Suppressor macrophage treated with lipopolysaccharide for 1 hour (primary cell): ENCODE measurements at regions not wholly inside any gene's neighbourhood (a gene's known extent, or its start where the extent isn't known, plus 50 kb on each side); places are given as distances from the start of the nearest gene placed in this dataset.

Experiments
- DNase-seq, 3 donors: peaks; one replicate each; pipeline ENCODE4 v3.0.0-alpha.2; 2020 to 2022

GRCh38 chr2:19131871-19132270, 226.6 kb downstream of the OSR1 start:
- no peak for DNase-seq

GRCh38 chr2:19128148-19128547, 230.3 kb downstream of the OSR1 start:
- DNase-seq, result no peak

- DNase-seq, result no peak
Observed at GRCh38 chr2:19127616-19128015, 230.8 kb downstream of the OSR1 start.

DNA sequence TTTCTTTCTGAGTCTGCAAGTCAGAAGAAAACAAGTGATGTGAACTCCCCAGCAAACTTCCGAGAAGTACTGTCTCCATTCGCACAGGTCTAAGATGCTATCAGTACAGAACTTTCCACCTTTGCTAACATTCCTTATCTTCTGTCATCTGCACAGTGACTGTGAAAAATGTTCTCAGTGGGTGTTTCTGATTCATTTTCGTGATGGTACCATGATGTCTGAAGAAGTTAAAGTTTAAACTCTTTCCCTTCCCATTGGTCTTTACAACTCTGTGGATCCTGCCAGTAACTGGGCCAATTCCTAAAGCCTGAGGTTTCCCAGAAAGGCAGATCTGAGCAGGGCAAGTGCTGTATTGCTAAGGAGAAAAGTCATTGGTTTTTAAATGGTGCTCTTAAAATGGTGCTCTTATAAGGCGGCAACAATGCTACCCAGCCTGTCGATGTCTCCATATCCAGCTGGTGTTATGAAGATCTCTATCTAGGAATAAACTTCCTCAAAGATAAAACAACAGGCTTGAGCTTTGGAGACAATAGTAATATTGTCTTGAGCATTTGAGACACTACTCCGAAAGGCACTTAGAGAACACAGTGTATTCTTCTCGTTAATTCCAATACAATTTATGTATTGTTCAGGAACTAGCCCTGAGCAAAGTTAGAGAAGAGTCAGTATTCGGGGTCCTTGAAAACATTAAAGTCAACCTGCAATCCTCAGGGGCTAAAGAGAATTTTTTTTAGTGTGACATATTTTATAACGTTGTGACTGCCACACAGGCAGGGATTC, 232.3 kb downstream of the OSR1 start:
- no peak for DNase-seq

DNA sequence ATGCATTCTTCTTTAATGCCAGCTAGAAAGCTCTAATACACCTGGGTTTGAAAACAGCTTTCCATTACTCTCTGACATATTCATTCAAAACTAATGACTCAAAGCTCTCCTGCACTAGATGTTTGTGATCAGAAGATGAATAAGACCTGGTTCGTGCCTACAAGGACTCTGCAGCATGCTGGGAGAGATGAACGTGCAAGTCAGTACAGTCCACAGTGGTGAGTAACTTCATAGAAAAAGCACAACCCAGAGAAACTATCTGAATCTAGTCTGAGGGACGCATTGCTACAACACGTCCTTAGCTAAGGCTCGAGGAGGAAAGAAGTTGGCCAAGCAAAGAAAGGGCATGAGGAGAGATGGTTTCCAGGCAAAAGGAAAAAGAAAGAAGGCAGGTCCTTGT, 234.3 kb downstream of the OSR1 start:
- no peak for DNase-seq

DNA sequence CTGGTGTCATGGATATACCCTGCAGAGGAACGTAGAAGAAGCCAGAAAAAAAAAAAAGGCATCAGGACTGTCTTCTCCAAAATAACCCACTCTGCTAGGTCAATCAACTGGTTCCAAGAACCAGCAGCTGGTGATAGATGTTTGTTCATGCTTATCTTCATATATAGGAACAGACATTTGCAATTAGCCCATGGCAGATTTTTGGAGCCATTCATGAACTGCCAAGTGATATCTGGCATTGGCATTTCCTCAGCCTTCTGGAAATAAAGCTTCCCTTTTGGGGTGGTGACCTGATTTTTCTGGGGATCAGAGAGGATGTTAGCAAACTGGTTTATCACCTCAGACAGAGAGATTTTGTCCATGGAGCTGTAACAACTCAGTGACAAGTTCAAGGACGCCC, 234.9 kb downstream of the OSR1 start:
- no peak for DNase-seq

- no peak for DNase-seq
Observed at GRCh38 chr2:19122220-19122619, 236.2 kb downstream of the OSR1 start.

- no peak for DNase-seq
Observed at GRCh38 chr2:19120941-19121750, 237.3 kb downstream of the OSR1 start.

DNA sequence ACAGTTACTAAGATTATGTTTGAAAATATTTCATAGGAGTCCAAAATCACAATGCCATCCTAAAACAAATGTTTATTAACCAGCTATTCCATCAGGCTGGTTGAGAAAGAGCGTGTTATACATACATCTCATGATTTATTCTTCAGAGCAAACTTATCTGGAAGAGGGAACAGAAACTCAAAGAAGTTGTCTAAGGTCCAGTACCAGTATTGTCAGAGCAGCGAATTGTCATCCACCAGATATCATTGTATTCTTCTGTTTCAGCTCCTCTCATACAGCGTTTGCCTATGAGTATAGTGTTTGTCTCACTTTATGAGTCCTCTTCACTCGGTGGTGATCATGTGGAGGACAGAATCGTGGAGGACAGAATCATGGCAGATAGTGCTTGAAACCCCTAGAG, 238.2 kb downstream of the OSR1 start:
- DNase-seq, result no peak

GRCh38 chr2:19119326-19120001, 239.0 kb downstream of the OSR1 start:
- no peak for DNase-seq

DNA sequence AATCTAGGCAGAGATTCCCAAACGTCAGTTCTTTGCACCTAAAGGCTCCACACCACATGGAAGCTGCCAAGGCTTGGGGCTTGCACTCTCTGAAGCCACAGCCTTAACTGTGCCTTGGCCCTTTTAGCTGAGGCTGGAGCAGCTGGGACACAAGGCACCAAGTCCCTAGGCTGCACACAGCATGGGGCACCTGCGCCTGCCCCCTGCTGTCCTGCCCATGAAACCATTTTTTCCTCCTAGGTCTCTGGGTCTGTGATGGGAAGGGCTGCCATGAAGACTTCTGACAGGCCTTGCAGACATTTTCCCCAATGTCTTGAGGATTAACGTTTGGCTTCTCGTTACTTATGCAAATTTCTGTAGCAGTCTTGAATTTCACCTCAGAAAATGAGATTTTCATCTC, 241.5 kb downstream of the OSR1 start:
- DNase-seq, result no peak

DNA sequence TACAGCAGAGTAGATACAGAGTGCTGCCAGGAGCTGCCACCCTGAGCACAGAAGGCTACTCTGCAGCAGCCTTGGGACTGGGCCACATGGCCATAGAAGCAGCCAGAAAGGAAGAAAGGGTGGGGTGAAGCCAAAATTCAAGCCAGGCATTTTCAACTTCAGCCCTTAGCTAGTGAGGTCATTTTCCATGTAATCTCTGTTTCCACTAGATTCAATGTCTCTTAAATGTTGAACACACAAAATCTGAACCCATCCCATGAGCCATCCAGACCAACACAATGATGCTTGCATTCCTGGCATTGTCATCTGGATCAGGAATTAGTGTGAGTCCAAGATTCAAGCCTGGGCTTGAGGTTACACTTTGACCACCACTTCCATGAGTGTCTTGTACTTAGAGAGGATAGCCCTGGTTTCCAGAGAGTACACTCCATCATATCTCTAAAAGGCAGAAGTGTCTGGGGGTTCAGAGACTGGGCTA, 243.6 kb downstream of the OSR1 start:
- DNase-seq, result no peak

GRCh38 chr2:19114126-19114525, 244.3 kb downstream of the OSR1 start:
- DNase-seq, result no peak

DNA sequence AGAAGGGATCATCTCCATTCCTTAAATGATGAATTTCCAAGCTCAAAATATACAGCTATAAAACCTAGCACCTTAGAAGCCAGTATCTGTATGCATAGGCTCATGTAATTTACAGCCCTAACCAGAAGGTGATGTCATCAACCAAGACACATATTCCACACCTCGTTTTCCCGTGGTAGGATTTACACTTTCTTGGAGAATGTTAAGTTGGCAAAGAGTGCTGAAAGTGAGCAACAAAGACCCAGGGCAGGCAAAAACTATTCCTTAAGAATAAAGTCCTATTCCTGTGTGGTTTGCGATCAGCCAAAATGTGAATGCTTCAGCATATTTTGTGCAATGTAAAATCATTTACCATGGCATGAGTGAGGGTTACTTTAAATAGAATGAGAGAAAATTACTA, 247.1 kb downstream of the OSR1 start:
- DNase-seq, result no peak

DNA sequence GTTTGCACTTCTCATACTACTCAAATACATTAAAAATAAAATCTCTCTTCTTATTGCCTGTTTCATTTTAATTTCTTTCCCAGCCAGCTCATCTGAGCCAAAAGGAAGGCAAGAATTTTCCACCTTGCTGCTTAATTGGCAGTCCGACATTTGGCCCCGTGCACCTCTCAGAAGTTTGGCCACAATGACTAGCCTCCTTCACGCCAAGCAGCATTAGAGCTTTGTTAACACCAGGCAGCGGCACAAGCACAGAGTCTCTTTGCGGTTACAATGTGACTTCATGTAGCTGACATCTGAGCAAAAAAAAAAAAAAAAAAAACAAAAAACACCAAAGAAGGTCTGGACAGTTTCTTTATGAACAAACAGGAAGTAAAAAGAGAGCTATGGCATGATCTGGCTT, 248.9 kb downstream of the OSR1 start:
- DNase-seq, result no peak

- no peak for DNase-seq
Observed at GRCh38 chr2:19106376-19106775, 252.0 kb downstream of the OSR1 start.

DNA sequence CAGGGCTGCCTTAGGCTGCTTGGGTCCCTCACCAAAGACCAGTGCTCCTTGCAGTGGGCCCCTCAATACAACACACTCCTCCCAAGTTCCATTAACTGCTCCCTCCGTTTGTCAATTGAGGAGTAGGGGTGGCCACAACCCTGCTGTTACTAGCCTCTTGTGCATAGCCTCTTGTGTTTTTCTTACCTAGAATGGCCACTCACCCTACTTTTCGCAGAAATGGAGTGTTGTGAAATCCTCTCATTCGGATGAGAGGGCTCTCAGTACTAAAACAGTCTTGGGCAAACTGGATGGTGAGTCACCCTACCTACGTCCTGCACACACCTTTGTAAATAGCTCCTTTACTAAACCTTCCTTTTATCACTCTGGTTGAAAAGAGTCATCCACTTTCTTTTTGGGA, 253.9 kb downstream of the OSR1 start:
- DNase-seq, result no peak

DNA sequence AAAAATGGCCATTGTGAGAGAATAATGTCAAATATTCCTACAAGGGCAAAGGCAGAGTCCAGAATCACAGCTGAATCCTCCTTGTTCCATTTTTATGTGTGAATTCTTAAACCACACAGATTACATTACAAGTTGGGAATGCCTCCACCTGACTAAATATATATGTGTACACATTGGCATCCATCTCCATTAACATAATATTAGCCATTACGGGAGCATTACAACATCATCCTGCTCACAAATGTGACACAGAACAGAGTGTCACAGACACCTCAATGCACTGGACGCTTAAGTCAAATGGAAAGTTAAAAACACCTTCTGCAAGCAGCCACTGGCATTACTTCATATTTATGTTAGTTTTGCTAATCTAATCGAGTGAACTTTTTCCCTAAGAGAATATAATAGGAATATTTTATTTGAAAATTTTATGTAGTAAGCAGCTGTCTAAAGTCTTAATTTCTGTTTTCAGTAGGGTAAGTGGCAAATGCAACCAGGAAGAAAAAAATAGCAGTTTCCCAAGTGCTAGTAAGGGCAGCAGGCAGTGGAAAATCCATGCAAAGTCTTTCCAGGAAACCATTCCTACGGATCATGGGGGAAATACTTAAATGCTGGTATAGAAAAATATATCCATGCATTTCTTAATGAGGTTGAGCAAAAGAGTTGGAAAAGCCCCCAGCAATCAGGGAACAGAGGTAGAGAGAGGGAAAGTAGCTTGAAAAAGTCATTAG, 255.6 kb downstream of the OSR1 start:
- no peak for DNase-seq

DNA sequence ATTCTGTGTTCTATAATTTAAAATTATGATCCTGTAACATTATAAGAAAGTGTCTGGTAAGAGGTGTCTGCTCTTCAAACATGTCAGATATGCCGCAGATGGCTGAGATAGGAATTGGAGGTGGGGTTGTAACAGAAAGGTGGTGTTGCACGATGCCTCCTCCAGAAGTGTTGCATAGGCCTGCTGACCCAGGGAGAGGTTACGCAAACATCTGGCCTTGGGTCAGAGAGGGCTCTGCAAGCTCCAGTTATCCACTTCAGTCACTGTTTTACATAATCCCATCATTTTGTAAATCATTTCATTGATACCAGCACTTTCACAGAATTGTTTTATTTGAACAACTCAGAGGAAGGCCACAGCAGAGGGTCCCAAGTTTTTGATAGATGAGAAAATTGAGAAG, 256.5 kb downstream of the OSR1 start:
- no peak for DNase-seq

DNA sequence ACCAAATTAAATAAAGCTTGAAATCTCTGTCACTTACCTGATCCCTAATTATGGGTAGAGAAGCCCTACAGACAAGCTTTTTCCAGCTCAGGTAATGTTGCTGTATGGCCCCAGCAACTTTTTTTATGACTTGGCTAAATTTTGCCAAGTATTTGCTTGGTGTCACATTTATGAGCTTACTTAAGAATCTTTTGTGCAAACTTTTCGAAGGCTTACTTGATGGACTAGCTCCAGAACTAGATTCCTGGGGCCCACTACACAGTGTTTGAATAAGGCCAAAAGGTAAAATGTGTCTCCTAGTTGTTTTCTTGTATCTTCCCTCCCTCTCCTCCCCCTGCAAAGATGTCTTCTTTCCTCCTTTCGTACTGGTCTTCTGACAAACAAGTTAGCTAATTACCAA, 257.9 kb downstream of the OSR1 start:
- no peak for DNase-seq

GRCh38 chr2:19099181-19099580, 259.2 kb downstream of the OSR1 start:
- no peak for DNase-seq

- DNase-seq, result no peak
Observed at GRCh38 chr2:19098467-19099160, 259.8 kb downstream of the OSR1 start.
